PC-3 (cell line): ENCODE measurements at regions not wholly inside any gene's neighbourhood (a gene's known extent, or its start where the extent isn't known, plus 50 kb on each side); places are given as distances from the start of the nearest gene placed in this dataset.

Experiments
- ATAC-seq: fragments of 200-7000 bp; cut with Tn5 transposase; 2 replicates; pipeline ENCODE4 v1.9.1; 2020; ENCODE audit warnings: mild to moderate bottlenecking, moderate library complexity
- BruUV-seq: library from RNA; stranded (reverse); fragments of 400-500 nt; replicated peaks from 2 replicates; lab custom pipeline; 2021; lab: Mats Ljungman, UMichigan
- CTCF ChIA-PET: fragments of 300-600 bp; sonication (Branson Sonifier 250); formaldehyde crosslinking; loops from one replicate; lab custom pipeline; 2022; ENCODE audit warnings: antibody characterized with exemption; lab: Charles Lee
- POLR2A ChIA-PET: fragments of 300-600 bp; sonication (Branson Sonifier 250); formaldehyde crosslinking; loops from one replicate; lab custom pipeline; 2022; ENCODE audit warnings: antibody characterized with exemption; ENCODE audit not compliant: unreplicated experiment; lab: Charles Lee
- DNase-seq: peaks from one replicate; pipeline ENCODE4 v3.0.0-alpha.2; 2015
- H2AFZ ChIP-seq: fragments of 300-600 bp; sonication (generic); 2 replicates; pipeline ENCODE4 v1.6.0; 2016; ENCODE audit warnings: antibody characterized with exemption, low read length
- H3F3A ChIP-seq: fragments of 300-600 bp; sonication (generic); one replicate; pipeline ENCODE4 v1.6.0; 2017; ENCODE audit warnings: antibody characterized with exemption, low read length, control low read depth, mild to moderate bottlenecking; ENCODE audit not compliant: unreplicated experiment
- H3K27ac ChIP-seq: fragments of 300-600 bp; sonication (generic); 2 replicates; pipeline ENCODE4 v1.5.1; 2016; ENCODE audit warnings: mild to moderate bottlenecking, low read length
- H3K27me3 ChIP-seq: fragments of 300-600 bp; sonication (generic); 2 replicates; pipeline ENCODE4 v1.6.1; 2016; ENCODE audit warnings: low read length, mixed read lengths
- H3K36me3 ChIP-seq: fragments of 300-600 bp; sonication (generic); 2 replicates; pipeline ENCODE4 v1.6.1; 2016; ENCODE audit warnings: low read depth, mixed run types, low read length, mixed read lengths
- H3K4me1 ChIP-seq: fragments of 300-600 bp; sonication (generic); 2 replicates; pipeline ENCODE4 v1.5.1; 2016; ENCODE audit warnings: low read length; ENCODE audit not compliant: insufficient read depth
- H3K4me2 ChIP-seq: fragments of 300-600 bp; sonication (generic); 2 replicates; pipeline ENCODE4 v1.6.0; 2016; ENCODE audit warnings: low read length
- H3K4me3 ChIP-seq: fragments of 300-600 bp; sonication (generic); 2 replicates; pipeline ENCODE4 v1.5.1; 2016; ENCODE audit warnings: mild to moderate bottlenecking, low read length, mixed read lengths
- H3K79me2 ChIP-seq: fragments of 300-600 bp; sonication (generic); 2 replicates; pipeline ENCODE4 v1.6.1; 2017; ENCODE audit warnings: low read length, mixed read lengths
- H3K9ac ChIP-seq: fragments of 300-600 bp; sonication (generic); 2 replicates; pipeline ENCODE4 v1.6.0; 2016; ENCODE audit warnings: mild to moderate bottlenecking, low read length
- H3K9me2 ChIP-seq: fragments of 300-600 bp; sonication (generic); replicated peaks from 2 replicates; pipeline ENCODE4 v1.6.1; 2016; ENCODE audit warnings: mixed run types, low read length, mixed read lengths
- H3K9me3 ChIP-seq: fragments of 300-600 bp; sonication (generic); 2 replicates; pipeline ENCODE4 v1.6.1; 2016; ENCODE audit warnings: low read length, mixed read lengths
- H4K20me1 ChIP-seq: fragments of 300-600 bp; sonication (generic); 2 replicates; pipeline ENCODE4 v1.6.1; 2016; ENCODE audit warnings: low read length, mixed read lengths
- EZH2 ChIP-seq: fragments of 300-600 bp; sonication (generic); IDR thresholded peaks from one replicate; pipeline ENCODE4 v1.6.1; 2017; ENCODE audit warnings: antibody characterized with exemption, mild to moderate bottlenecking, low read length; ENCODE audit not compliant: unreplicated experiment
- EZH2phosphoT487 ChIP-seq: fragments of 300-600 bp; sonication (generic); IDR thresholded peaks from 2 replicates; pipeline ENCODE4 v1.6.1; 2018; ENCODE audit warnings: mild to moderate bottlenecking, antibody characterized with exemption, low read length, borderline replicate concordance
- intact Hi-C: fragments of 100-400 bp; cut with micrococcal nuclease; formaldehyde crosslinking; loops from 2 replicates; pipeline ENCODE4 v1.9.0; 2023
- TF ChIP-seq, protein P1 (sequence below): fragments of 300-600 bp; sonication (generic); conservative IDR thresholded peaks from 2 replicates; pipeline ENCODE4 v1.5.1; 2017; ENCODE audit warnings: antibody characterized with exemption, low read depth, mild to moderate bottlenecking, low read length

DNA sequence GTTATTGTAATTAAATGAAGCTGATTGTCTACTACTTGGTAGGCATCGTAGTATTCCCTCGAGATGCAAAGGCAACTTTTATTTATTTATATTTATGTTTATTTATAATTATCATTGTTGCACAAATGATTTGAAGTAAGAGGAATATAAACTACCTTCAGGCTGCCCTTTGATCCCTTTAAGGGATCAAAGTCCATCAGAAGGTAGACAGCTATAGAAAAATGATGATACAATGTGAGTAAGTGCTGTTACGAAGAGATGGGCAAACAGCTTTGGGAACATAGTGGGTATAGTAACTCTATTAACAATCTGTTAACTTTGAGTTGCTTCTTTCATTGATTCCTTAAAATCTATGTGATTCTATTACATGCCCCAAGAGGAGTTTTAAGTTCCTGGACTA lies 512.8 kb upstream of the CITED2 start:
- Histone ChIP-seq H3K36me3 (no peaks in the 10 kb centered on the region), H3K27ac (no peak overlapping the region), H3K9me2 (no peaks in the 10 kb centered on the region), H3K9me3 (no peaks in the 10 kb centered on the region), H4K20me1 (no peaks in the 10 kb centered on the region), H3K4me3 (no peak overlapping the region), H3K27me3 (no peaks in the 10 kb centered on the region), H3K9ac (no peak overlapping the region), H2AFZ (no peak overlapping the region), H3K79me2 (no peaks in the 10 kb centered on the region), H3K4me2 (no peak overlapping the region), H3K4me1 (peaks cover 13% of the 10 kb centered on the region), H3F3A (no peaks in the 10 kb centered on the region)
- DNase-seq = no peak
- BruUV-seq = no TSS peak
- POLR2A ChIA-PET = no interaction called here
- TF ChIP-seq EZH2 (no peak), EZH2phosphoT487 (no peak)
- TF ChIP-seq, protein P1, sequence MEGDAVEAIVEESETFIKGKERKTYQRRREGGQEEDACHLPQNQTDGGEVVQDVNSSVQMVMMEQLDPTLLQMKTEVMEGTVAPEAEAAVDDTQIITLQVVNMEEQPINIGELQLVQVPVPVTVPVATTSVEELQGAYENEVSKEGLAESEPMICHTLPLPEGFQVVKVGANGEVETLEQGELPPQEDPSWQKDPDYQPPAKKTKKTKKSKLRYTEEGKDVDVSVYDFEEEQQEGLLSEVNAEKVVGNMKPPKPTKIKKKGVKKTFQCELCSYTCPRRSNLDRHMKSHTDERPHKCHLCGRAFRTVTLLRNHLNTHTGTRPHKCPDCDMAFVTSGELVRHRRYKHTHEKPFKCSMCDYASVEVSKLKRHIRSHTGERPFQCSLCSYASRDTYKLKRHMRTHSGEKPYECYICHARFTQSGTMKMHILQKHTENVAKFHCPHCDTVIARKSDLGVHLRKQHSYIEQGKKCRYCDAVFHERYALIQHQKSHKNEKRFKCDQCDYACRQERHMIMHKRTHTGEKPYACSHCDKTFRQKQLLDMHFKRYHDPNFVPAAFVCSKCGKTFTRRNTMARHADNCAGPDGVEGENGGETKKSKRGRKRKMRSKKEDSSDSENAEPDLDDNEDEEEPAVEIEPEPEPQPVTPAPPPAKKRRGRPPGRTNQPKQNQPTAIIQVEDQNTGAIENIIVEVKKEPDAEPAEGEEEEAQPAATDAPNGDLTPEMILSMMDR = no peak
- ATAC-seq = no peak
- CTCF ChIA-PET = no interaction called here
- intact Hi-C loops = no loop called here

DNA sequence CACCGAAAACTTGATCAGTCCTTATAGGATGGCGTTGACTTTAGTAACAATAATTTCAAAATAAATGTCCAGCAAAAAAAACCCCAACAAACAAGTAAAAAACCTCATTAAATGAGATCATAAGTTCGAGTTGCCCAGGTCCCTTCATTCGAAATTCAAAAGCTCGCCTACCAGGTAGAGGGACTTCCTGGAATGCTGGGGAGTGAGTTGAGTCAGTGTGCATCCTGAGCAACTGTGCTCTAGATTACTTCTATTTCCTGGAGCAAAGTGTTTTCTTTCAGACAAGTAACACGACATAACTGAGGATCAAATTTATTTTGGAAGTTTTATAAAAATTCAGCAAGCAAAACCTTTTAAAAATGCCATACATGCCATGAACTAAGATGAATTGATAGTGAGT lies 511.9 kb upstream of the CITED2 start:
- ATAC-seq (no peak), DNase-seq (peak; percentile 16)
- H3F3A ChIP-seq = no peaks in the 10 kb centered on the region
- ChIA-PET POLR2A (no interaction called here), CTCF (no interaction called here)
- no peaks in the 10 kb centered on the region for H3K36me3 ChIP-seq
- H3K27me3 ChIP-seq = no peaks in the 10 kb centered on the region
- no TSS peak for BruUV-seq
- H3K9me3 ChIP-seq = no peaks in the 10 kb centered on the region
- H3K9ac ChIP-seq = no peak overlapping the region
- no peaks in the 10 kb centered on the region for H3K79me2 ChIP-seq
- H3K27ac ChIP-seq = no peak overlapping the region
- H3K4me2 ChIP-seq = no peak overlapping the region
- H3K4me3 ChIP-seq = no peak overlapping the region
- no peaks in the 10 kb centered on the region for H4K20me1 ChIP-seq
- no peaks in the 10 kb centered on the region for H3K9me2 ChIP-seq
- no peak overlapping the region for H2AFZ ChIP-seq
- intact Hi-C loops = no loop called here
- H3K4me1 ChIP-seq = peaks cover 18% of the 10 kb centered on the region
- TF ChIP-seq, protein P1 = no peak
- TF ChIP-seq EZH2phosphoT487 (no peak), EZH2 (no peak)

DNA sequence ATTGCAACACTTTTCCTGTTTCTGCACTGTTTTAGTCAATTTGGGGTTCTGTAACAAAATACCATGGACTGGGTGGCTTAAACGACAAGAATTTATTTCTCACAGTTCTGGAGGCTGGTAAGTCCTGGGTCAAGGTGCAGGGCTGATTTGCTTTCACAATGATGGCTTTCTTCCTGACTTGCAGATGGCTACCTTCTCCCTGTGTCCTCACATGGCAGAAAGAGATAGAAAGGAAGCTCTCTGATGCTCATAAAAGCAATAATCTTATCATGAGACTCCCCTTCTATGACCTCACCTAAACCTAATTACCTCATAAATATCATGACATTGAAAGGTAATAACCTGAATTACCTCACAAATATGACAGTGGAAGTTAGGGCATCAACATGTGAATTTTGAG lies 511.5 kb upstream of the CITED2 start:
- H3K4me2 ChIP-seq = no peak overlapping the region
- intact Hi-C loops = no loop called here
- POLR2A ChIA-PET = no interaction called here

More for the DNA sequence above, 511.5 kb upstream of the CITED2 start:
- ATAC-seq (no peak), DNase-seq (no peak)
- Histone ChIP-seq H3K9me3 (no peaks in the 10 kb centered on the region), H4K20me1 (no peaks in the 10 kb centered on the region), H3K9ac (no peak overlapping the region), H3K4me1 (peaks cover 18% of the 10 kb centered on the region), H3K27me3 (no peaks in the 10 kb centered on the region), H3K27ac (no peak overlapping the region), H3K9me2 (no peaks in the 10 kb centered on the region), H3F3A (no peaks in the 10 kb centered on the region), H2AFZ (no peak overlapping the region), H3K79me2 (no peaks in the 10 kb centered on the region), H3K4me3 (no peak overlapping the region), H3K36me3 (no peaks in the 10 kb centered on the region)
- no TSS peak for BruUV-seq
- CTCF ChIA-PET = no interaction called here
- no peak for TF ChIP-seq EZH2
- TF ChIP-seq, protein P1 = no peak
- TF ChIP-seq EZH2phosphoT487 = no peak
